ENCODE measurements at regions not wholly inside any gene's neighbourhood (a gene's known extent, or its start where the extent isn't known, plus 50 kb on each side); places are given as distances from the start of the nearest gene placed in this dataset.

- H3K4me3 ChIP-seq (ENCODE audit: low read depth, low read length), result no peak overlapping the region
- no peak for TF ChIP-seq MAX (IDR thresholded peaks at IDR 0.05; ENCODE audit: low read depth, low read length)
- TF ChIP-seq CTCF (IDR thresholded peaks at IDR 0.05; ENCODE audit: low read depth, low read length), result no peak
- TF ChIP-seq POLR2A (IDR thresholded peaks at IDR 0.05; ENCODE audit: extremely low read depth, insufficient read length), result no peak
- no peak for TF ChIP-seq MYC (IDR thresholded peaks at IDR 0.05; ENCODE audit: low read depth, low read length)
- no peak for DNase-seq (ENCODE audit: low read depth)
These were observed 552.5 kb upstream of the CRIM1 start for GRCh38 chr2:35803126-35803525.

GRCh38 chr2:35794796-35795450 lies 560.7 kb upstream of the CRIM1 start:
- no peak for DNase-seq (ENCODE audit: low read depth)
- H3K4me3 ChIP-seq (ENCODE audit: low read depth, low read length), result no peak overlapping the region
- TF ChIP-seq MAX (IDR thresholded peaks at IDR 0.05; ENCODE audit: low read depth, low read length) (no peak), CTCF (IDR thresholded peaks at IDR 0.05; ENCODE audit: low read depth, low read length) (no peak), MYC (IDR thresholded peaks at IDR 0.05; ENCODE audit: low read depth, low read length) (no peak), POLR2A (IDR thresholded peaks at IDR 0.05; ENCODE audit: extremely low read depth, insufficient read length) (no peak)

- no peak for DNase-seq (ENCODE audit: low read depth)
- H3K4me3 ChIP-seq (ENCODE audit: low read depth, low read length), result no peak overlapping the region
- TF ChIP-seq MAX (IDR thresholded peaks at IDR 0.05; ENCODE audit: low read depth, low read length) (no peak), MYC (IDR thresholded peaks at IDR 0.05; ENCODE audit: low read depth, low read length) (no peak), CTCF (IDR thresholded peaks at IDR 0.05; ENCODE audit: low read depth, low read length) (no peak), POLR2A (IDR thresholded peaks at IDR 0.05; ENCODE audit: extremely low read depth, insufficient read length) (no peak)
These were observed 565.3 kb upstream of the CRIM1 start for GRCh38 chr2:35790292-35790691.

GRCh38 chr2:35788543-35788942 lies 567.0 kb upstream of the CRIM1 start:
- H3K4me3 ChIP-seq (ENCODE audit: low read depth, low read length), result no peak overlapping the region
- TF ChIP-seq POLR2A (IDR thresholded peaks at IDR 0.05; ENCODE audit: extremely low read depth, insufficient read length), result no peak
- TF ChIP-seq MYC (IDR thresholded peaks at IDR 0.05; ENCODE audit: low read depth, low read length), result no peak
- no peak for TF ChIP-seq CTCF (IDR thresholded peaks at IDR 0.05; ENCODE audit: low read depth, low read length)
- TF ChIP-seq MAX (IDR thresholded peaks at IDR 0.05; ENCODE audit: low read depth, low read length), result no peak
- no peak for DNase-seq (ENCODE audit: low read depth)

- no peak overlapping the region for H3K4me3 ChIP-seq (ENCODE audit: low read depth, low read length)
- peak; percentile 55 for DNase-seq (ENCODE audit: low read depth)
- TF ChIP-seq MAX (IDR thresholded peaks at IDR 0.05; ENCODE audit: low read depth, low read length) (no peak), POLR2A (IDR thresholded peaks at IDR 0.05; ENCODE audit: extremely low read depth, insufficient read length) (no peak), CTCF (IDR thresholded peaks at IDR 0.05; ENCODE audit: low read depth, low read length) (no peak)
These were observed 568.1 kb upstream of the CRIM1 start for GRCh38 chr2:35787302-35788031.
